ENCODE measurements at regions not wholly inside any gene's neighbourhood (a gene's known extent, or its start where the extent isn't known, plus 50 kb on each side); places are given as distances from the start of the nearest gene placed in this dataset.

GRCh38 chr12:115492553-115492952 is 784.9 kb downstream of the MED13L start:
- TF ChIP-seq EZH2 (IDR thresholded peaks at IDR 0.05; ENCODE audit: insufficient read depth, poor library complexity, severe bottlenecking): no peak
- no peak for TF ChIP-seq EZH2phosphoT487 (IDR thresholded peaks at IDR 0.05; ENCODE audit: insufficient read depth, low read depth)

Measured in GM23248 (cell line).